NCI-H2107 (cell line): ENCODE measurements at regions not wholly inside any gene's neighbourhood (a gene's known extent, or its start where the extent isn't known, plus 50 kb on each side); places are given as distances from the start of the nearest gene placed in this dataset.

Source experiments
- DNase-seq: peaks from one replicate; lab custom pipeline; 2025; lab: John Stamatoyannopoulos, UW

GRCh38 chr7:68304536-68304935 lies 1293.7 kb upstream of the AUTS2 start:
- no peak for DNase-seq

DNA sequence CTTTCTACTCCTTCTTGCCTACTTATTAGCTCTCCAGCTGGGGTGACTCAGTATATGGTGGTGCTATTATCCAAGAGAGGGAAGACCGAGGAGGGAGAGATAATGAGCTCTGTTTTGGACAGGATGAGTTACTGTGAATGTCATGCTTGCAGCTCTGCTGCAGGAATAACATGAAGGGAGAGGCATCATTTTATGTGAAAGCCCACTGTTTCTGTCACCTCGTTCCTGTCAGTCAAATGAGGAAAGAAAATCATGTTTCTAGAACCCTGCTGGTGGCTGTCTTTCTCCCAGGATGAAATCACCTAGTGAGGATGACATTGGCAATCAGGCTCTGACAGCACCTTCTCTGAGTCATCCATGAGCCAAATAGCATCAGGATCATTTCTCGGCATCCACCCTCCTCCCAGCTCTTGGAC lies 1291.6 kb upstream of the AUTS2 start:
- no peak for DNase-seq

GRCh38 chr7:68309271-68309670 lies 1289.0 kb upstream of the AUTS2 start:
- DNase-seq, result no peak

DNA sequence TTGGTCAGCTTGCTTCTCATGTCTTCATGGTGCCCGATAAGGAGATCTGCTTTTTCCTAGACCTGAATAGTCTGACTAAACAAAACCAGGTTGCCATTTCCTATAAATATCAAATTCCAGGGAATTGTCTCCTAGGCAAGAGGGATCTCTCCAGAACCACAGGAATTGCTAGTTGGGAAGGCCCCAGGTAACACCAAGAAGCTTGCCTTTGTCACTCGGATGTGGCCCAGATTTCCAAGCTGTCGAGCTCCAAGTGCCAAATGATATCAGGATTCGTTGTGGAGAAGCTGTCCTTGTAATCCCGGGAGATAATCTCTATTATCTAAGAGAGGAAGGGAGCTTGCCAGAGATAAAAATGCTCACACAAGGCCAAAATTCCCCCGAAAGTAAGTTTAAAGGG lies 1288.5 kb upstream of the AUTS2 start:
- DNase-seq, result no peak

GRCh38 chr7:68311958-68312357 lies 1286.3 kb upstream of the AUTS2 start:
- no peak for DNase-seq

GRCh38 chr7:68313806-68314205 lies 1284.5 kb upstream of the AUTS2 start:
- no peak for DNase-seq

- DNase-seq, result no peak
These were observed 1284.1 kb upstream of the AUTS2 start for GRCh38 chr7:68314208-68314607.

DNA sequence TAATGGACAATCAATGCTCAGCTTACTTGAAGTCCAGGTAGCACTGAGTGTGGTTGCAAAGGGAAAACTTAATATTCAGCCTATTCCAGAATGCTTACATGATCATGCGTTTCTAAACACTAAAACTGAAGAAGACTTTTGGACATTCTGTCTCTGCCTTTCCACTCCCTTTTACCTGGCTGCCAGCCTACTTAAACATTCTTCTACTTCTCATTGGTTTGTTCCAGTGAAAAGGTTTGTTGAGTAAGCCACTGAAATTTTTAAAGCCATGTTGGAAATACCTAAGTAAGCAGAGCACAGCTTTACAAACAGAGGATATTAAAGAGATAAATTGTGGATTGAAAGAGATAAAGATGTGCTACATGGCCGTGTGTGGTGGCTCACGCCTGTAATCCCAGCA lies 1280.8 kb upstream of the AUTS2 start:
- no peak for DNase-seq

- no peak for DNase-seq
These were observed 1279.2 kb upstream of the AUTS2 start for GRCh38 chr7:68319061-68319460.

GRCh38 chr7:68321076-68321639 lies 1277.1 kb upstream of the AUTS2 start:
- peak; percentile 42 for DNase-seq

GRCh38 chr7:68321776-68322496 lies 1276.3 kb upstream of the AUTS2 start:
- DNase-seq, result no peak

GRCh38 chr7:68324621-68325020 lies 1273.7 kb upstream of the AUTS2 start:
- DNase-seq, result no peak

- DNase-seq, result no peak
These were observed 1264.1 kb upstream of the AUTS2 start for GRCh38 chr7:68334216-68334615.

- DNase-seq, result no peak
These were observed 1263.5 kb upstream of the AUTS2 start for GRCh38 chr7:68334636-68335272.

DNA sequence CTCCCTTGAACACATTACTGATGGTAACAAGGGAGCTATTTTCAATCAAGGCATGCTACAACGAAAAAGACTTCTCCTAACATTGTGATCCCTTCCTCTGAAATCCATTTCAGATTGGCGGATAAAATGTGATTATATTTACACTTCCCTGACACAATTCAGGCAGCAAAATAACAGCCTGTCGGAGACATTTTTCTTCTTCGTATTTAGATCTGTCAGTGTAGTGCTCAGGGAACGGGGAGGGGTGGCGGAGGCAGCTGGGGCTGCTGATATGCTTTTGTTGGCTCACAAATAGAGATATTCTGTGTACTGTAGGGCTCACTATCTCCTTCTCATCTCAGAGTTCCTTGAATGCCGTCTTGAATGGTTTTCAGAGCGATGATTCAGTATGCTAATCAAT lies 1261.7 kb upstream of the AUTS2 start:
- no peak for DNase-seq

GRCh38 chr7:68348401-68348800 lies 1249.9 kb upstream of the AUTS2 start:
- DNase-seq, result no peak

- DNase-seq, result no peak
These were observed 1235.3 kb upstream of the AUTS2 start for GRCh38 chr7:68362745-68363518.

GRCh38 chr7:68364886-68365625 lies 1233.2 kb upstream of the AUTS2 start:
- no peak for DNase-seq

DNA sequence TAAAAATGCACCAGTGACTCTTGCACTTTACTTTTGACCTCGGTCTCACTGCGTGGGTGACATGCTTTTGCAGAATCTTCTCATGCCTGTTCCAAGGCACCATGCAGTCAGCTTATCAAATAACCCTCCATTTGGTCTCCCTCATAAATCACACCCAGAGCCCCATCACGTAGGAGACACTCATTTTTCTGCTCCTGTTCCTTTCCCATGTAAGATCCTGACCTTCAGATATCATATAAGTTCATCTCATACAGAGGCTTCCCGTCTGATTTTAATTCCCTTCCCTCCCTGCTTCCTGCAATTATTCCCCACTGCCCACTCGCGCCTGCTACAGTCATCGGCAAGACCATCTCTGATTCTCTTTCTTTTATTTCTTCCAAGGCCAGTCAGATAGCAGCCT lies 1226.3 kb upstream of the AUTS2 start:
- DNase-seq, result no peak

DNA sequence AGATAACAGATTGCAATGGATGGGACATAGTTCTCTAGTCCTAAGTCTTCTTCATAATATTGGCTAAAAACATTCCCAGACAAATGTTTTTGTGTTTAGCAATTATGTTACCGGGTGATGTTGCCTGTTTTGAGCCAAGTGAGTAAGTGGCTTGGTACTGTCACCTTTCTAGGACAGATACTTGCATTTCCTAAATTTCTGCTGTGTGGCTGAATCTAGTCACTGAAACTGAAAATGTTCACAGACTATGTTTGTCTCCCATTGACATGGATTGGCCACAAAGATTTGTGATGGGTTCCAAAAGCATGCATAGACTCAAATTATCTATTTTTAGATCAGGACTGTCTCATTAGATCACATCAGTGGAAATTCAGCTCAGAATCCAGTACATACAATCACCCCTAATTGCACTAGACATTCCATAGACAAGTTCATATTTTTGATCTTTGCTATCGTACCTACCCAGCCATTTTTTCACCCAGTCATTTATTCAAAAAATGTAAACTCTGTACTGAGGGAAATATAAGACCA lies 1222.1 kb upstream of the AUTS2 start:
- DNase-seq, result no peak

- DNase-seq, result no peak
These were observed 1216.5 kb upstream of the AUTS2 start for GRCh38 chr7:68381731-68382130.

- DNase-seq, result no peak
These were observed 1213.7 kb upstream of the AUTS2 start for GRCh38 chr7:68384581-68384980.
